H7 (cell line): ENCODE measurements at regions not wholly inside any gene's neighbourhood (a gene's known extent, or its start where the extent isn't known, plus 50 kb on each side); places are given as distances from the start of the nearest gene placed in this dataset.

Source experiments
- DNase-seq: peaks from one replicate; pipeline ENCODE4 v3.0.0; 2012
- H3K27me3 ChIP-seq: 2 replicates; pipeline ENCODE4 v1.6.0; 2011; ENCODE audit warnings: mild to moderate bottlenecking, low read length; ENCODE audit not compliant: control insufficient read depth, insufficient read depth
- H3K36me3 ChIP-seq: replicated peaks from 2 replicates; pipeline ENCODE4 v1.5.1; 2011; ENCODE audit warnings: low read length; ENCODE audit not compliant: control insufficient read depth, insufficient read depth
- H3K4me3 ChIP-seq: 2 replicates; pipeline ENCODE4 v1.5.1; 2011; ENCODE audit warnings: low read depth, mild to moderate bottlenecking, control low read depth, low read length, moderate library complexity; ENCODE audit not compliant: insufficient read depth

- no peaks in the 10 kb centered on the region for H3K27me3 ChIP-seq
- H3K4me3 ChIP-seq = no peak overlapping the region
- no peaks in the 10 kb centered on the region for H3K36me3 ChIP-seq
- DNase-seq = no peak
Observed at GRCh38 chr6:20024978-20025377, 187.3 kb downstream of the MBOAT1 start.

- Histone ChIP-seq H3K4me3 (no peak overlapping the region), H3K36me3 (no peaks in the 10 kb centered on the region), H3K27me3 (no peaks in the 10 kb centered on the region)
- DNase-seq = no peak
Observed at GRCh38 chr6:20025681-20026080, 186.6 kb downstream of the MBOAT1 start.

- Histone ChIP-seq H3K36me3 (no peaks in the 10 kb centered on the region), H3K4me3 (no peak overlapping the region), H3K27me3 (no peaks in the 10 kb centered on the region)
- DNase-seq = peak; percentile 61
Observed at GRCh38 chr6:20028143-20028542, 184.1 kb downstream of the MBOAT1 start.

- H3K4me3 ChIP-seq = no peak overlapping the region
- DNase-seq = no peak
- H3K36me3 ChIP-seq = no peaks in the 10 kb centered on the region
- H3K27me3 ChIP-seq = no peaks in the 10 kb centered on the region
Observed at GRCh38 chr6:20028562-20028961, 183.7 kb downstream of the MBOAT1 start.

- Histone ChIP-seq H3K36me3 (no peaks in the 10 kb centered on the region), H3K27me3 (no peaks in the 10 kb centered on the region), H3K4me3 (no peak overlapping the region)
- no peak for DNase-seq
Observed at GRCh38 chr6:20029979-20030378, 182.3 kb downstream of the MBOAT1 start.

- no peaks in the 10 kb centered on the region for H3K36me3 ChIP-seq
- H3K4me3 ChIP-seq = no peak overlapping the region
- no peaks in the 10 kb centered on the region for H3K27me3 ChIP-seq
- DNase-seq = no peak
Observed at GRCh38 chr6:20031342-20031741, 180.9 kb downstream of the MBOAT1 start.

- H3K36me3 ChIP-seq = no peaks in the 10 kb centered on the region
- H3K4me3 ChIP-seq = no peak overlapping the region
- no peaks in the 10 kb centered on the region for H3K27me3 ChIP-seq
- DNase-seq = no peak
Observed at GRCh38 chr6:20033697-20034407, 178.4 kb downstream of the MBOAT1 start.

GRCh38 chr6:20034408-20034769 lies 177.9 kb downstream of the MBOAT1 start:
- Histone ChIP-seq H3K36me3 (no peaks in the 10 kb centered on the region), H3K4me3 (no peak overlapping the region), H3K27me3 (no peaks in the 10 kb centered on the region)
- no peak for DNase-seq

- DNase-seq = no peak
- H3K27me3 ChIP-seq = no peaks in the 10 kb centered on the region
- no peak overlapping the region for H3K4me3 ChIP-seq
- H3K36me3 ChIP-seq = no peaks in the 10 kb centered on the region
Observed at GRCh38 chr6:20036141-20036677, 176.1 kb downstream of the MBOAT1 start.

GRCh38 chr6:20038410-20039204 lies 173.7 kb downstream of the MBOAT1 start:
- H3K36me3 ChIP-seq = no peaks in the 10 kb centered on the region
- no peaks in the 10 kb centered on the region for H3K27me3 ChIP-seq
- no peak for DNase-seq
- no peak overlapping the region for H3K4me3 ChIP-seq

- DNase-seq = no peak
- H3K27me3 ChIP-seq = no peaks in the 10 kb centered on the region
- H3K36me3 ChIP-seq = no peaks in the 10 kb centered on the region
- H3K4me3 ChIP-seq = no peak overlapping the region
Observed at GRCh38 chr6:20044883-20045282, 167.4 kb downstream of the MBOAT1 start.
